ENCODE measurements at regions not wholly inside any gene's neighbourhood (a gene's known extent, or its start where the extent isn't known, plus 50 kb on each side); places are given as distances from the start of the nearest gene placed in this dataset.

DNA sequence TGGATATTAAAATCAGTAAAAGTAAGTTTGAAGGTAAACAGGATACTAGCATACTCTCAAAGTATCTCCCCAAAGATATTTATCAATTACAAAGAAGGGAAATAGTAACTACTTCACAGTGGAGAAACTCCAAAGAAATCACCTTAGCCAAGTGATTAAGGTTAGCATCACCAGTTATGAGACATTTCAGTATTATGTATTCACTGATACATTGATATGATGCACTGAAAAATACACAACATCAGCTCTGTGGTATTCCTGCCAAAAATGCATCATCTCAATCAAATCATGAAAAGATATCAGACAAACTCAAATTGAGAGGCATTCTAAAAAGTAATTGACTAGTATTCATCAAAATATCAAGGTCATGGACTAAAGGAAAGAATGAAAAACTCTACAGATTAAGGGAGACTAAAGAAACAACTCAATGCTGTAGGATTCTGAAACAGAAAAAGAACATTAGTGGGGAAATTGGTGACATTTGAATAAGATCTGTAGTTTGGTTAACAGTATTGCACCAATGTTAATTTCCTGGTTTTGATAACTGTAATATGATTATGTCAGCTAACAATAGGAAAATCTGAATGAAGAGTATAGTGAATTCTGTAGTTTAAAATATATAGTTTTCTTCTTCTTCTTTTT, 215.4 kb downstream of the UACA start:
- Histone ChIP-seq H3K27me3 (ENCODE audit: control insufficient read depth, insufficient read depth, low read length) (no peaks in the 10 kb centered on the region), H3K4me3 (ENCODE audit: insufficient read depth, low read depth, low read length) (no peak overlapping the region), H3K36me3 (replicated peaks; ENCODE audit: control insufficient read depth, insufficient read depth, low read length) (no peaks in the 10 kb centered on the region)
- no peak for DNase-seq

DNA sequence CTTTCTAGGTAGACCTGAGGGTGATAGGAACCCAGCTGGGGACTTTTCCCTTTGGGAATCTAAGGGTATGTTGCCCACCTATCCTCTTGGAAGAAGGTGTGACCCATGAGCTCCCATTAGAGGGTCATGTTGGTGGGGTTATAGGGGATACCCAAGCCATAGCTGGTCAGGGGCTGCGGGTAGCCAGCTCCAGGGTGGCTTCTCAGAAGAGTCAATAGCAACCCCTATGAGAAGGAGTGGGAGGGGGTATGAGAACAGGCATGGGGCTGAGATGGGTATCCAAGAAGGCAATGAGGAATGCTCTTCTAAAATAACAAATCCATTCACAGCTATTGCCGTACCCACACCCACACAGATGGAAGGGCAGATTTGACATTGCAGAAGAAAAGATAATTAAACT, 217.8 kb downstream of the UACA start:
- no peaks in the 10 kb centered on the region for H3K36me3 ChIP-seq (replicated peaks; ENCODE audit: control insufficient read depth, insufficient read depth, low read length)
- H3K27me3 ChIP-seq (ENCODE audit: control insufficient read depth, insufficient read depth, low read length): no peaks in the 10 kb centered on the region
- no peak overlapping the region for H3K4me3 ChIP-seq (ENCODE audit: insufficient read depth, low read depth, low read length)
- DNase-seq: no peak

DNA sequence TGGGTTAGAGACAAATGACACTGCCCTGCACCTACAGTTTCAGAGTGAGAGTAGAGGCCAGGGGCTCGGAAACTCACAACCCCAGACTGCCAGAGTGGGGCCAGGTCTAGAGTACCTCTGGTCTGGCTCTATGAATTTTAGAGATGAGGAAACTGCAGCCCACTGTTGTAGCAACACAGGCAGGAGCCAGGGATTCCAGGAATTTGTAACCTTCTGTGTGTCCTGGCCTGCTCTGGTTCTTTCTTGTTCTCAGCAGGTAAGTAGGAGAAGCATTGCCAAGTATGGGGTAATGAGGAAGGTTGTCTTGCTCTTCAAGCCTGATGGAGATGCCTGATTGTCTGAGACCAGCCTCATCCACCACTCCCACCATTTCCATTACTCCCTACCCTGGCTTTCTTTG, 221.8 kb downstream of the UACA start:
- no peak overlapping the region for H3K4me3 ChIP-seq (ENCODE audit: insufficient read depth, low read depth, low read length)
- no peak for DNase-seq
- no peaks in the 10 kb centered on the region for H3K36me3 ChIP-seq (replicated peaks; ENCODE audit: control insufficient read depth, insufficient read depth, low read length)
- no peaks in the 10 kb centered on the region for H3K27me3 ChIP-seq (ENCODE audit: control insufficient read depth, insufficient read depth, low read length)

DNA sequence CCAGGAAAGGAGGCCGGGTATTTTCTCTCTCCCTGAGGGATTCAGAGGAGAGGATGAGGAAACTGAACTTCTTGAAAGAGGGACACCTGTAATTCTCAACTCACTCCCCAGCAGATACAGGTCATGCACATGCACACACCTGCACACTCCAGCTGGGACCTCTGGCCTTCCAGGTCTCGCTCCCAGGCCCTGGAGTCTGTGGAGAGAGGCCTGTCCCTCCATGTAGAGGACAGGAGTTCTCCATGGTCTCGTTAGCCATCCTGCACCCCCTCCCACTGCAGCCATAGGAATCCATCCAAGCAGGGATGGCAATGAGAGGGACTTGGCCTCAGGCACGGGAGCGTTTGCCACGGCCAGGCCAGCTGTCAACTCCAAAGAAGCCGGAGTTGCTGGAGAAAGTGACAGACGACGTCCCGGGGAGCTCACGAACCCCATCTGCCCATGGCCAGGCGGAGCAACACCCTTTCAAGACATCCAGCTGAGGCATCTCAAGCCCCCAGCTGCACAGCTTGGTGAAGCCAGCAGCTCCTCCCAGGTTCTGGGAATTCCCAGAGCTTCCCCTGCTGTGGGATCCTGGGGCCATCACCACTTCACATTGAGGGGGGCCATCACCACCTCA, 223.3 kb downstream of the UACA start:
- no peak for DNase-seq
- no peaks in the 10 kb centered on the region for H3K36me3 ChIP-seq (replicated peaks; ENCODE audit: control insufficient read depth, insufficient read depth, low read length)
- H3K27me3 ChIP-seq (ENCODE audit: control insufficient read depth, insufficient read depth, low read length): no peaks in the 10 kb centered on the region

DNA sequence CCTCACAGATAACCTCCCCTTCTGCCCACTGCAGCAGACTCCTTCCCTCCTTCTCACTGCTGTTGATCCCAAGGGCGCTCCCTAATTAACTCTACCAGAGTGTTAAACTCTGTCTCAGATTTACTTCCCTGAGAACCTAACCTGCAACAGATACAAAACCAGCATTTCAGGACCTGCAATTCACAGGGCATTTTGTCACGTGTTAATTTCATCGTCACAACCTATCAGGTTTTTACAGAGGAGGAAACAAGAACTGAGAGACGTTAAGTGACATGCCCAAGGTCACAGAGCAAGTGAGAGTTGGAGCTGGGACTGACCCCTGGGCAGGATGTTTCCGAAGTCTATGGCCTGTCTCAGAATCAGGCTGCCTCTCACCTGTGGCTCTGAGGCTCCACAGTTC, 223.9 kb downstream of the UACA start:
- Histone ChIP-seq H3K4me3 (ENCODE audit: insufficient read depth, low read depth, low read length) (no peak overlapping the region), H3K27me3 (ENCODE audit: control insufficient read depth, insufficient read depth, low read length) (no peaks in the 10 kb centered on the region), H3K36me3 (replicated peaks; ENCODE audit: control insufficient read depth, insufficient read depth, low read length) (no peaks in the 10 kb centered on the region)
- no peak for DNase-seq

More for the DNA sequence above, 223.3 kb downstream of the UACA start:
- H3K4me3 ChIP-seq (ENCODE audit: insufficient read depth, low read depth, low read length): no peak overlapping the region

DNA sequence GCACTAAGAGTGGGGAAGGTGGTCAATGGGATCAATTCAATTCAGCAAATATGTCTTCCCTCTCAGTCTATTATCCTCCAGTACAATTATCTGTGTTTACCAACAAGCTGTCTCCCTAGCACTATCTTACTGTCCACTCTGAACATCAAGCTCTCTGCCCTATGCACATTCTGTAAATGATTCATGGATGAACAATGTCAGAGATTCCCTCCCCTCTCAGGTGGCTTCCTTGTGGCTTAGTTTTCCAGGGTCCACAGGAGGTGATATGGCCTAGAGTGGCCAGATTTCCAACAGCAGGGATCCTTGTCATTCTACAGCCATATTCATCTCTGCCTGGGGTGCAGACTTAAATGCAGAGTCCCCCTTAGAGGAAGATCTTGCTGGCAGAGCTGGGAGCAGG, 225.1 kb downstream of the UACA start:
- H3K27me3 ChIP-seq (ENCODE audit: control insufficient read depth, insufficient read depth, low read length): no peaks in the 10 kb centered on the region

DNA sequence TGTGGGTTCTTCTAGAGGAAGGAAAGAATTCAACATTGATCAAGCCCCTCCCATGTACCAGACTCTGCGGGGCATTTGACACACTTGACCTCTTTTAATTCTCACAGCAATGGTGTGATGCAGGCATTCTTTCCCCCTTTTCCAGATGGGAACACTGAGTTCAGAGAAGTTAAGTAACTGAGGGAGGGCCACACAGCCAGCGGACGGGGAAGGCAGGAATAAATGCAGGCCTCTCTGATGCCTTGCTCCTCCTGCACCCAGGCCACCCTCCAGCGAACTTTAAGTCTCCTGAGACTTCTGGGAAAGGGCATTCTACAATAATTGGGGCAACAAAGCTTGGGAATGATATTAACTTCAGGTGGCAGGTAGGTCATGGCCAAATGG, 227.4 kb downstream of the UACA start:
- Histone ChIP-seq H3K4me3 (ENCODE audit: insufficient read depth, low read depth, low read length) (no peak overlapping the region), H3K27me3 (ENCODE audit: control insufficient read depth, insufficient read depth, low read length) (no peaks in the 10 kb centered on the region), H3K36me3 (replicated peaks; ENCODE audit: control insufficient read depth, insufficient read depth, low read length) (no peaks in the 10 kb centered on the region)
- no peak for DNase-seq

More for the DNA sequence above, 225.1 kb downstream of the UACA start:
- no peaks in the 10 kb centered on the region for H3K36me3 ChIP-seq (replicated peaks; ENCODE audit: control insufficient read depth, insufficient read depth, low read length)
- no peak for DNase-seq
- no peak overlapping the region for H3K4me3 ChIP-seq (ENCODE audit: insufficient read depth, low read depth, low read length)

DNA sequence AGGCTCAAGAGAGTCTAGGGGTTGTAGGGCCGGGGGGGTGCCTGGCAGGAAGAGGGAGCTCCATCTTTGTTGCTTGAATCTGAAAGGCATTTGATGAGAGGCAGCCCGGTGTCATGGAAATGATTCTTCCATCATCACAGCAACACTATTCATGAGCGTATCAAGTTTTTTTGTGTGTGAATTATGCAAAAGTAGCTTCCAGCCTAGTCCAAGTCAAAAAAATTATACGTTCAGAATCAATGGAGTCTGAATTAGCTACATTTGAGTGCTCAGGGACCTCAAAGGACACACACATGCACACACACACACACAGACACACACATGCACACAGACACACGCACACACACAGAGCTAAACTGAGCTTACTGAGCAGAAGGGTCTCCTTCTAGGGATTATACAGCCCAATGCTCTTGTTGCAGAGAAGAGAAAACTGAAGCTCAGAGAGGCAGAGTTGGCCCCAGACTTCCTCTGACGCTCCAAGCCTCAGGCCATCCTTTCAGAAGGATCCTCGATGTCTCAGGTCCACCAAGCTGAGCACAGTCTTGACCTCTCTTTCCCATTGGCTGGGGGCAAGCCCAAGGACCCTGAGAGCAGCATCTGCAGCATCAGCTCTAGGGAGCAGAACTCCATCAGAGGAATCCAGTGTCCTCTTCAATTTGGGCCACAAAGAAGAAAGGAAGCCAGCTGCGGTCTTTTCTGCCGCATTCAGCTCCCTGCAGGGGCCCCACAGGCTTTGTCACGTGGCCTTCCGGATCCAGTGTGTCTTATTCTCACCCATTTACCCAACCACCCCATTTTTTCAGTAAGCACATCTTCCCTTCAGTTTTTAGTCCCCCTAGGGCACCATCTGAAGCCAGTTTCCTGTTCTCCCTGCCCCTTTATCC, 228.0 kb downstream of the UACA start:
- H3K36me3 ChIP-seq (replicated peaks; ENCODE audit: control insufficient read depth, insufficient read depth, low read length): no peaks in the 10 kb centered on the region
- no peak overlapping the region for H3K4me3 ChIP-seq (ENCODE audit: insufficient read depth, low read depth, low read length)
- DNase-seq: no peak
- no peaks in the 10 kb centered on the region for H3K27me3 ChIP-seq (ENCODE audit: control insufficient read depth, insufficient read depth, low read length)

DNA sequence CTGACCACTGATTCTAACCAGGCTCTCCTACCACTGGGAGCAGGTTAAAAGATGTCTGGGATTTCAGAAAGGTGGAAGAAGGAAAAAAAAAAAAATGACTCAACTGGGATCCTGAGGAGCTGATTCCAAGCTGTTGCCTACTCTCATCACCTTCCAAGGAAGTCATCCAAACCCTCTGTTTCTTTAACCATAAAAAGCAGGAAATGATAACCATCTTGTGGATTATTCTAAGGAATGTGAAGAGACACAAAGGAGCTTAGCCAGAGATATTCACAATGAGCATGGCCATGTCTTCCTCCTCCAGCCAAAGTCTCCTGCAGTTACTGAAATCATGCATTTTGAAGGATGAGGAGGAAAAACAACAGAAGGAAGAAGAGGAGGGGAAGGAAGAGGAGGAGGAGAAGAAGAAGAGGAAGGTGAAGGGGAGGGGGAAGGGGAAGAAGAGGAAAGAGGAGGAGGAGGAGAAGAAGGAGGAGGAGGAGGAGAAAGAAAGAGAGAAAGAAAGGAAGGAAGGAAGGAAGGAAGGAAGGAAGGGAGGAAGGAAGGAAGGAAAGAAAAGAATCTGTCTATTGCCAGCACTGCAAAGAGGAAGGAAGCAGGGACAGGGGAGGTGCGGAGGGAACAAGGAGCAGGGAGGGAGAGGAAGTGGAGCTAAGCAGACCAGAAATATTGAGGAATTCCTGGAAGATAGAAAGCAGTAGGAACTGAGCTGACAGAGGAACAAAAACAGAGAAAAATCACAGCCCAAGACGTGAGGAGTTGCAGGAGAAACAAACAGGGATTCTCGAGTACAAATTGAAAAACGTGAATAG, 229.2 kb downstream of the UACA start:
- DNase-seq: no peak
- Histone ChIP-seq H3K36me3 (replicated peaks; ENCODE audit: control insufficient read depth, insufficient read depth, low read length) (no peaks in the 10 kb centered on the region), H3K27me3 (ENCODE audit: control insufficient read depth, insufficient read depth, low read length) (no peaks in the 10 kb centered on the region), H3K4me3 (ENCODE audit: insufficient read depth, low read depth, low read length) (no peak overlapping the region)

DNA sequence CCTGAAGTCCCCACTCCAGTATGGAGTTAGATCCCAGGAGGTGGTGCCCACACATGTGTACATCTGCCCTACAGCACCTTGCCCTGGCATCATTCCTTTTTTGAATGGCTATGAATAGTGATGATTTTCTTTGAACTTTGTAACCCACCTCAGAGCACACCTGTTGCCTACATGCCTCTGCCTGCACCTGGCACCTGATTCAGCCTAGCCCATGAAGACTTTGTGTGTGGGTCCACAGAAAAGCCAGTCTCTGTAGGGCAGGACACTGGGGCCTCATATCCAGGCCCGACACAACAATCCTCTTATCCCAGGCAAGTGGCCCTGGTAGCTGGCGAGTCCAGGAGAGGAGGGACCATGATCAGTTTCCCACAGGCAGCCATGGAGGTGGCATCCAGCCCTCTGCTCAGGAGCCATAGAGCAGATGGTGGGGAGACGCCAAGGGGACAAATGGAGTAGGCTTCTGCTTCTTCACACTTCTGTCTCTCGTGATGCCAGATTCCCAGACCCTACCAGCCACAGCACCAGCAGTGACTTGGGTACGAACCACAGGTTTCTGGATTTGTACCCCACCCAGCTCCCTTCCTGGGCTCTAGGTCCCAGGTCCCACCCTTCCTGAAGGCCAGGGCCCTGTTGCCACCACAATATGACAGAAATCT, 230.7 kb downstream of the UACA start:
- Histone ChIP-seq H3K27me3 (ENCODE audit: control insufficient read depth, insufficient read depth, low read length) (no peaks in the 10 kb centered on the region), H3K4me3 (ENCODE audit: insufficient read depth, low read depth, low read length) (no peak overlapping the region), H3K36me3 (replicated peaks; ENCODE audit: control insufficient read depth, insufficient read depth, low read length) (no peaks in the 10 kb centered on the region)
- DNase-seq: no peak

DNA sequence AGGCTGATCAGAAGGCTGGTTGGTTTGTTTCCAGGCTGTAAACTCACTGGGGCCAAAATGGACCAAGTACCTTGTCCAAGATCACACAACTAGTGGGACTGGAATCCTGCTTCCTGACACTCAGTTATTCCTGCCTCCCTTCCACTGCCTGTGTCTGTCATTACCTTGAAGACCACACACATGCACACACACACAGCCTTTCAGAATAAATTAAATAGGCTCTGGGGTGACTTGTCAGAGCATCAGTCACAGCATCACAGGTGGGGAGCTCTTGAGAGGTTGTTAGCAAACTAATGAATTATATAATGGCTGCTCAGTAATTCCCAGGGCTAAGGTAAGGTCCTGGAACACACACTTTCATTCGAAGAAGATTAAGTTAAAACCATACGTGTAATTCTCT, 231.8 kb downstream of the UACA start:
- no peak for DNase-seq
- Histone ChIP-seq H3K4me3 (ENCODE audit: insufficient read depth, low read depth, low read length) (no peak overlapping the region), H3K27me3 (ENCODE audit: control insufficient read depth, insufficient read depth, low read length) (no peaks in the 10 kb centered on the region), H3K36me3 (replicated peaks; ENCODE audit: control insufficient read depth, insufficient read depth, low read length) (no peaks in the 10 kb centered on the region)

DNA sequence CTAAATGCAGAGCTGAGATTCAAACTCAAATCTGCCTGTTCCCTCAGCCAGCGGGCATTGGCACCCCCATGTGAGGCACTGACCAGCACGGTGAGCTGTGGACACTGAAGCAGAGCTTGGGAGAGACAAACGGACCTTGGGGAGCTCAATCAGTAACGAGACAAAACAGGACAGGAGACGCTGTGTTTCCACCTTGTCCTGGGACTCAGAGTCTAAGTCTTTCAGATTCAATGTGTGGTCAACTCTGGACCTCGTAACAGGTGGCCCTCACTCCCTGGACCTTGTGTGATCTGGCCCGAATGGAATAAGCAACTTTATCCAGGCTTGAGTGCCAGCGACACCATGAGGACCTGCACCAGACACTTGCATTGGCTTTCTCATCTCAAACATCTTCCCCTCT, 232.5 kb downstream of the UACA start:
- DNase-seq: no peak
- Histone ChIP-seq H3K36me3 (replicated peaks; ENCODE audit: control insufficient read depth, insufficient read depth, low read length) (no peaks in the 10 kb centered on the region), H3K4me3 (ENCODE audit: insufficient read depth, low read depth, low read length) (no peak overlapping the region), H3K27me3 (ENCODE audit: control insufficient read depth, insufficient read depth, low read length) (no peaks in the 10 kb centered on the region)

DNA sequence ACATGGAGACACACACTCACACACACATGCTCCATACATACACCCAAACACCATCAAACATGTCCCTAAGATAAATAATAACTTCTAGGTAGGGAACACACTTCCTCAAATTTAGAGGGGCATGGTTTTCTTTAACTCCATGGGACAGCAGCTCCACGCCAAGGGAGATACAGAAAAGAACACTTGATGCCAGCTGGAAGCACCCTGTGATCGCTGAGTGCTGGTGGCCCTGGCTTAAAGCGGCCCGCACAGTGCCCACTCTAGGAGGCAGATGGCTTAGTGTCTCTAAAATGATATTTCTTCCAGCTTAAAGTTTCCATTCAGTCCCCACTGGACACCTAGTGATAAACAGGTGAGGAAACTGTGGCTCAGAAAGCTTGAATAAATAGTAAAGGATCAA, 232.9 kb downstream of the UACA start:
- Histone ChIP-seq H3K27me3 (ENCODE audit: control insufficient read depth, insufficient read depth, low read length) (no peaks in the 10 kb centered on the region), H3K4me3 (ENCODE audit: insufficient read depth, low read depth, low read length) (no peak overlapping the region), H3K36me3 (replicated peaks; ENCODE audit: control insufficient read depth, insufficient read depth, low read length) (no peaks in the 10 kb centered on the region)
- no peak for DNase-seq

DNA sequence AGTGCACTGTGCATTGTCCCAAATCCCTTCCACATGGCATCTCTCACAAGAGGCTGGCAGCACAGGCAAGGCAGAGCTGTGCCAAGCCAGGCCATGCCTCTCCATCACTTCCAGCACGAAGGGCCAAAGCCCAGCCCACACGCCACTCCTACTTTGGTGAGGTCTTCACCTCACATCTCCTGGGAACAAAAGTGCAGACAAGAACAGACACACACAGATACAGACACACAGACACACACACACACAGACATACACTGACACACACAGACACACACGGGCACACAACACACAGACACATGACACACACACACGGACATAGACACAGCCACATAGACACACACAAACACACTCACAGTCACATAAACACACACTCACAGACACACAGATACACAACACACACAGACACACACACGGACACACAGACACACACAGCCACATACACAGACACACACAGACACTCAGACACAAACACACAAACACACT, 233.3 kb downstream of the UACA start:
- no peak overlapping the region for H3K4me3 ChIP-seq (ENCODE audit: insufficient read depth, low read depth, low read length)
- H3K36me3 ChIP-seq (replicated peaks; ENCODE audit: control insufficient read depth, insufficient read depth, low read length): no peaks in the 10 kb centered on the region
- no peak for DNase-seq
- no peaks in the 10 kb centered on the region for H3K27me3 ChIP-seq (ENCODE audit: control insufficient read depth, insufficient read depth, low read length)

Data from H7 (cell line).